SK-N-SH treated with all-trans-retinoic acid at 6 μM for 48 hours (cell line): ENCODE measurements at regions not wholly inside any gene's neighbourhood (a gene's known extent, or its start where the extent isn't known, plus 50 kb on each side); places are given as distances from the start of the nearest gene placed in this dataset.

Experiments
- ATAC-seq: fragments of 200-7000 bp; cut with Tn5 transposase; 3 replicates; pipeline ENCODE4 v1.9.1; 2020; ENCODE audit warnings: mild to moderate bottlenecking, moderate library complexity
- BACH2 ChIP-seq: fragments of 250-450 bp; sonication (Bioruptor Pico); IDR thresholded peaks from 2 replicates; pipeline ENCODE4 v1.9.0; 2021; ENCODE audit warnings: mild to moderate bottlenecking, borderline replicate concordance
- CREB5 ChIP-seq: fragments of 250-450 bp; sonication (Bioruptor Pico); IDR thresholded peaks from 2 replicates; pipeline ENCODE4 v1.5.1; 2020; ENCODE audit warnings: low read depth, mild to moderate bottlenecking, moderate library complexity
- CSDC2 ChIP-seq: fragments of 250-450 bp; sonication (Bioruptor Pico); IDR thresholded peaks from 2 replicates; pipeline ENCODE4 v1.5.0; 2020; ENCODE audit warnings: mild to moderate bottlenecking, moderate library complexity
- ESRRG ChIP-seq: fragments of 250-450 bp; sonication (Bioruptor Pico); IDR thresholded peaks from 2 replicates; pipeline ENCODE4 v1.6.1; 2021; ENCODE audit warnings: mild to moderate bottlenecking
- GLIS3 ChIP-seq: fragments of 250-450 bp; sonication (Bioruptor Pico); IDR thresholded peaks from 2 replicates; pipeline ENCODE4 v1.5.0; 2020; ENCODE audit warnings: mild to moderate bottlenecking, moderate library complexity
- ISL1 ChIP-seq: fragments of 250-450 bp; sonication (Bioruptor Pico); IDR thresholded peaks from 2 replicates; pipeline ENCODE4 v2.1.2; 2022; ENCODE audit warnings: mild to moderate bottlenecking, moderate library complexity
- OSR1 ChIP-seq: fragments of 250-450 bp; sonication (Bioruptor Pico); IDR thresholded peaks from 2 replicates; pipeline ENCODE4 v1.8.0; 2022; ENCODE audit warnings: moderate library complexity, mild to moderate bottlenecking, inconsistent platforms
- PATZ1 ChIP-seq: fragments of 250-450 bp; sonication (Bioruptor Pico); IDR thresholded peaks from 2 replicates; pipeline ENCODE4 v1.8.0; 2020; ENCODE audit warnings: mild to moderate bottlenecking, moderate library complexity, borderline replicate concordance
- POU6F1 ChIP-seq: fragments of 250-450 bp; sonication (Bioruptor Pico); IDR thresholded peaks from 2 replicates; pipeline ENCODE4 v1.8.0; 2021; ENCODE audit warnings: low read depth, mild to moderate bottlenecking, moderate library complexity, borderline replicate concordance
- PPARA ChIP-seq: fragments of 250-450 bp; sonication (Bioruptor Pico); IDR thresholded peaks from 2 replicates; pipeline ENCODE4 v1.5.0; 2020; ENCODE audit warnings: mild to moderate bottlenecking, borderline replicate concordance
- RARB ChIP-seq: fragments of 250-450 bp; sonication (Bioruptor Pico); IDR thresholded peaks from 2 replicates; pipeline ENCODE4 v1.8.0; 2021; ENCODE audit warnings: mild to moderate bottlenecking, moderate library complexity
- SNAI2 ChIP-seq: fragments of 250-450 bp; sonication (Bioruptor Pico); IDR thresholded peaks from 2 replicates; pipeline ENCODE4 v1.5.0; 2020; ENCODE audit warnings: mild to moderate bottlenecking, moderate library complexity
- TCF4 ChIP-seq: fragments of 250-450 bp; sonication (Bioruptor Pico); IDR thresholded peaks from 2 replicates; pipeline ENCODE4 v1.8.0; 2021; ENCODE audit warnings: mild to moderate bottlenecking, moderate library complexity, borderline replicate concordance
- TOX ChIP-seq: fragments of 250-450 bp; sonication (Bioruptor Pico); IDR thresholded peaks from 2 replicates; pipeline ENCODE4 v1.8.0; 2021; ENCODE audit warnings: mild to moderate bottlenecking, moderate library complexity, borderline replicate concordance
- TSHZ2 ChIP-seq: fragments of 250-450 bp; sonication (Bioruptor Pico); IDR thresholded peaks from 2 replicates; pipeline ENCODE4 v1.5.0; 2020; ENCODE audit warnings: mild to moderate bottlenecking, moderate library complexity
- ZC3H10 ChIP-seq: fragments of 250-450 bp; sonication (Bioruptor Pico); IDR thresholded peaks from 2 replicates; pipeline ENCODE4 v1.5.1; 2021; ENCODE audit warnings: mild to moderate bottlenecking, moderate library complexity
- ZFP3 ChIP-seq: fragments of 250-450 bp; sonication (Bioruptor Pico); IDR thresholded peaks from 2 replicates; pipeline ENCODE4 v1.5.0; 2020; ENCODE audit warnings: mild to moderate bottlenecking, moderate library complexity
- ZNF565 ChIP-seq: fragments of 450-650 bp; formaldehyde crosslinking; conservative IDR thresholded peaks from 2 replicates; pipeline ENCODE4 v1.5.0; 2020; ENCODE audit warnings: low read depth, mild to moderate bottlenecking, moderate library complexity
- ZNF70 ChIP-seq: fragments of 450-650 bp; formaldehyde crosslinking; IDR thresholded peaks from 2 replicates; pipeline ENCODE4 v1.5.0; 2020; ENCODE audit warnings: mild to moderate bottlenecking, moderate library complexity
- ZNF8 ChIP-seq: fragments of 450-650 bp; formaldehyde crosslinking; IDR thresholded peaks from 2 replicates; pipeline ENCODE4 v1.5.0; 2020; ENCODE audit warnings: mild to moderate bottlenecking, moderate library complexity
- TF ChIP-seq, protein P1 (sequence below): fragments of 250-450 bp; sonication (Bioruptor Pico); IDR thresholded peaks from 2 replicates; pipeline ENCODE4 v1.5.1; 2021; ENCODE audit warnings: mild to moderate bottlenecking, moderate library complexity

- no peak for ATAC-seq
- TF ChIP-seq ISL1 (CRISPR knock-in tag) (no peak), OSR1 (no peak), TSHZ2 (CRISPR knock-in tag) (no peak), CREB5 (CRISPR knock-in tag) (no peak), BACH2 (CRISPR knock-in tag) (no peak), PPARA (CRISPR knock-in tag) (no peak), TOX (CRISPR knock-in tag) (no peak), PATZ1 (CRISPR knock-in tag) (no peak), ESRRG (CRISPR knock-in tag) (no peak), ZFP3 (CRISPR knock-in tag) (no peak), GLIS3 (CRISPR knock-in tag) (no peak), SNAI2 (CRISPR knock-in tag) (no peak), ZC3H10 (CRISPR knock-in tag) (no peak)
- TF ChIP-seq, protein P1, sequence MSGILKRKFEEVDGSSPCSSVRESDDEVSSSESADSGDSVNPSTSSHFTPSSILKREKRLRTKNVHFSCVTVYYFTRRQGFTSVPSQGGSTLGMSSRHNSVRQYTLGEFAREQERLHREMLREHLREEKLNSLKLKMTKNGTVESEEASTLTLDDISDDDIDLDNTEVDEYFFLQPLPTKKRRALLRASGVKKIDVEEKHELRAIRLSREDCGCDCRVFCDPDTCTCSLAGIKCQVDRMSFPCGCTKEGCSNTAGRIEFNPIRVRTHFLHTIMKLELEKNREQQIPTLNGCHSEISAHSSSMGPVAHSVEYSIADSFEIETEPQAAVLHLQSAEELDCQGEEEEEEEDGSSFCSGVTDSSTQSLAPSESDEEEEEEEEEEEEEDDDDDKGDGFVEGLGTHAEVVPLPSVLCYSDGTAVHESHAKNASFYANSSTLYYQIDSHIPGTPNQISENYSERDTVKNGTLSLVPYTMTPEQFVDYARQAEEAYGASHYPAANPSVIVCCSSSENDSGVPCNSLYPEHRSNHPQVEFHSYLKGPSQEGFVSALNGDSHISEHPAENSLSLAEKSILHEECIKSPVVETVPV (CRISPR knock-in tag): no peak
These were observed 85.3 kb upstream of the SEC14L1 start for GRCh38 chr17:77055453-77055852.

DNA sequence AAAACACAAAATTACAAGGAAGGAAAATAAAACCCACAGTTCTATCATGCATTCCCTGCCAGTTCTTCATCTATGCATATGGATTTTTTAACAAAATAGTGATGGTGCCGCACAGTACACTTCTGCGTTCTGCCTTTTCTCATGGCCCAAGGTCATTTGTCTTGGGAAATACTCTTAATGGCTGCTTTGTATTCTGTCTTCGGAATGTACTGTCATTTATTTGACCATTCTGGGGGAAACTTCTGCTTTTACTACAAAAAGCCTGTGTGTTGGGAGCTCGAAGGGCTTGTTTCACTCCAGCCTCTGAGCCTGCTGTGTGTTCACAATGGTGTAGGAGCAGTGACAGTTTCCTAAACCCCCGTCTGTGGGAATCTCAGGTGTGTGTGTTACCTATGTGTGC lies 82.8 kb upstream of the SEC14L1 start:
- no peak for TF ChIP-seq ESRRG (CRISPR knock-in tag)
- no peak for TF ChIP-seq GLIS3 (CRISPR knock-in tag)
- TF ChIP-seq SNAI2 (CRISPR knock-in tag): no peak
- TF ChIP-seq ZNF565 (CRISPR knock-in tag): no peak
- TF ChIP-seq, protein P1 (CRISPR knock-in tag): no peak
- TF ChIP-seq ZFP3 (CRISPR knock-in tag): no peak
- no peak for TF ChIP-seq ZNF8 (CRISPR knock-in tag)
- no peak for TF ChIP-seq PPARA (CRISPR knock-in tag)
- no peak for TF ChIP-seq CSDC2 (CRISPR knock-in tag)
- no peak for TF ChIP-seq ZNF70 (CRISPR knock-in tag)
- no peak for TF ChIP-seq POU6F1
- no peak for TF ChIP-seq TCF4
- TF ChIP-seq ISL1 (CRISPR knock-in tag): no peak
- no peak for TF ChIP-seq RARB
- no peak for TF ChIP-seq ZC3H10 (CRISPR knock-in tag)
- no peak for TF ChIP-seq PATZ1 (CRISPR knock-in tag)
- no peak for TF ChIP-seq TSHZ2 (CRISPR knock-in tag)
- TF ChIP-seq OSR1: no peak
- ATAC-seq: no peak
